T47D (cell line): ENCODE measurements at regions not wholly inside any gene's neighbourhood (a gene's known extent, or its start where the extent isn't known, plus 50 kb on each side); places are given as distances from the start of the nearest gene placed in this dataset.
A peak's percentile ranks its signal among the peaks of the same experiment; 100 is the strongest.

Experiments
- DNase-seq, 2 experiments: peaks; one replicate each; pipeline versions ENCODE4 v3.0.0 to v3.0.0-alpha.2; 2011 to 2012; ENCODE audit warnings: low read depth in 1 of 2, low spot score in 1 of 2
- JUND ChIP-seq: IDR thresholded peaks from 2 replicates; pipeline ENCODE4 v1.6.1; 2012; ENCODE audit warnings: low read depth
- in situ Hi-C: cut with HindIII; loops from 2 replicates; pipeline ENCODE4 v1.10.0; 2016; ENCODE audit warnings: low sequenced_read_pairs, low pct_unique_long_range_greater_than_20kb

DNA sequence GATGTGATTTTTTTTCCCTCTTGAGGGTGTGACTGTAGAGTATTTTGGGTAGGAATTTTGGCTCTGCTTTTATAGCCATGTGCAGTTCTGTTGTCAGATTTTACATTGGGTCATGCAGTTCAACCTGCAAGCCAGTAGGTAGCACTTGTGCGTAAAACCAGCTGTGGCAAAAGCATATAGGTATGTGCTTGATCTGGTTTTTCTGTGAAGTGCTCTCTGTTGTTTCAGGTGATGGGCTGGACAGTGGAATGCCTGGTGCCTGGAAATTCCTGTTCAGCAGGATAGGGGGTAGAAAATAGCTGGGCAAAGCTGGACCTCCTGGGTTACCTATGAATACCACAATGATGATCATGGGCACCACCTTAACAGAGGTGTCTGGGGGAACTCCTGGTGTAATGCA is 584.2 kb upstream of the PCDH10 start:
- no peak for TF ChIP-seq JUND
- in situ Hi-C loops = no loop called here
- peak in 1 of 2 experiments; percentile 28 for DNase-seq

DNA sequence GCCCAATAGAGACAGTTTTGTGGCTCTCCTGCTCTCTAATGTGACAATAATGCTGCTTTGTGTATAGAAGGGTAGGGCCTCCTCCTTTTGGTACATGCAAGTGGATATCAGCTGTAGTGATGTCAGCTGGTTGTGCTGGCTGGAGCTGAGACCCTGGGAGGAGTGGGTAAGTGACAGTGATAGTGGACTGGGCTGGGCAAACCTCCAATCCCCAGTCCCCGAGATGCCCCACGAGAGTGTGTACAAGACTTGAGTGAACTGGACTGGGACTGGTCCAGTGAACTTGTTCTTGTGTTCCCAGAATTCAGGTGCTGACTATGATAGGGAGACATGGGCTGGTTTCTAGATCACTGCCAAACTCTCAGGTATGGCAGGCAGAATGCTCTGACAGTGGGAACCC is 583.6 kb upstream of the PCDH10 start:
- no peak for TF ChIP-seq JUND
- in situ Hi-C loops = no loop called here
- no peak for DNase-seq

DNA sequence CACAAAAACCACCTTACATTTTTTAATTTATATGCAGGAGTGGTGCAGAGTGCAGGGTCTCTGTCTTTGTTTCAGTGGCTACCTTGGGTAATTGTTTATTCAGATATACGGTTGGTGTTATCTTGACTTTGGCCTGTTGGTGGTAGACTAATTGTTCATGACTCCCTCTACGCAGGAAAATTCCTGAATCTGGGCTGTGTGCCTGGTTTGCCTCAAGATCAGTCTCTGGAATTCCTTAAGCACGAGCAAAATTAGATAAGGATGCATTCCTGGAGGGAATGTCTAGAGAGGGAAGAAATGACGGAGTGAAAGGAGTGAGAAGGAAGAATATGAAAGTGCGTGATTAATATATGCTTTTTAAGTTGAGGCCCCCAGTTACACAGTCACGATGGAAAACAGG is 576.9 kb upstream of the PCDH10 start:
- no peak for TF ChIP-seq JUND

DNA sequence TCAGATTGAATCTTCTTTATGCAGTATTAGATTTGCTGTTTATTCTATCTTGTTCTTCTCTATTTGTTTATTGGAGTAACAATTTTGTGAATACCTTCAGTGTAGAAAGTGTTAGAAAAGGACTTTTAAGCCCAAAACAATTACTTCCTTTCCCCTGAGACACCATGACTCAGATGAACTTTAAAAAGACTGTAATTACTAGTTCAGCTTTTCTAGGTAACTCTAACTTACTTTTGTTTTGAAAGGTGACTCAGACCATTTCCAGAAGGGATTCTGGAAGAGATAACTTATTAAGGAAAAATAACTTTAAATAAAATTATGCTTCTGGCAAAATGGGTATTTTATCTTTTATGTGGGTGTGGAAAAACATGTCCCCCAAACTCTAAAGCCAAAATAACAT is 561.5 kb upstream of the PCDH10 start:
- no peak for DNase-seq
- TF ChIP-seq JUND = no peak
- in situ Hi-C loops = no loop called here

More for the DNA sequence above, 576.9 kb upstream of the PCDH10 start:
- in situ Hi-C loops = no loop called here
- no peak for DNase-seq

DNA sequence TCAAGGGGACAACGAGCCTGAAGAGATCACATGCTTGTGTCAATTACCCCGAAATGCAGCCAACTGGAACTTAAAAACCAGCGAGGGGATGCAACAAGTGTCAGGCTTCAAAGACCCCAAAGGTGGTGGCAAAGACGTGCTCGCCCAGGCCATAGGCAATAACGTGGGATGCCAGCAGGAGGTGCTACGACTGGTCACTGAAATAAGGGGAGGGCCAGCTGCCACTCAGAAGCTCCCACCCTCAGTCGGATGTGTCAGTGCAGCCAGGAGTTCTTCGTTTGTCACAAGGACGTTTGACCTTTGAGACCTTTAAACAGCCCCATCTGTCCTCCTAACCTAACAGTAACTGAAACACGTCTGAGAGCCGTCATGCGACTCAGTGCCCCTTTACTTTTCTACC is 556.8 kb upstream of the PCDH10 start:
- no peak for TF ChIP-seq JUND
- in situ Hi-C loops = no loop called here
- no peak for DNase-seq

DNA sequence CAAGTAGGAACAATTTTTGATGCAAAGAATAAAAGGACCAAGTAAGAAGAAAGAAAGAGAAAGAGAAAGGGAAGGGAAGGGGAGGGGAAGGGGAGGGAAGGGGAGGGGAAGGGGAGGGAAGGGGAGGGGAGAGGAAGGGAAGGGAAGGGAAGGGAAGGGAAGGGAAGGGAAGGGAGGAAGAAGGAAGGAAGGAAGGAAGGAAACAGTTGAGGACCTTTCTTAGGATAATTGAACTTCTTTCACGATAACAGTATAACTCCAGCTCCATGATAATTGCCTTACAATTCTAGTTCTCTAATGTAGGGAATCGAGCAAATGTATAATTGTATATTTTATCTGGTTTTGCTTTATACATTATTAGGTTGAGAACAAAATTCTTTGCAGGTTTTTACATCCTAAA is 556.2 kb upstream of the PCDH10 start:
- no peak for TF ChIP-seq JUND
- DNase-seq = no peak
- in situ Hi-C loops = no loop called here

DNA sequence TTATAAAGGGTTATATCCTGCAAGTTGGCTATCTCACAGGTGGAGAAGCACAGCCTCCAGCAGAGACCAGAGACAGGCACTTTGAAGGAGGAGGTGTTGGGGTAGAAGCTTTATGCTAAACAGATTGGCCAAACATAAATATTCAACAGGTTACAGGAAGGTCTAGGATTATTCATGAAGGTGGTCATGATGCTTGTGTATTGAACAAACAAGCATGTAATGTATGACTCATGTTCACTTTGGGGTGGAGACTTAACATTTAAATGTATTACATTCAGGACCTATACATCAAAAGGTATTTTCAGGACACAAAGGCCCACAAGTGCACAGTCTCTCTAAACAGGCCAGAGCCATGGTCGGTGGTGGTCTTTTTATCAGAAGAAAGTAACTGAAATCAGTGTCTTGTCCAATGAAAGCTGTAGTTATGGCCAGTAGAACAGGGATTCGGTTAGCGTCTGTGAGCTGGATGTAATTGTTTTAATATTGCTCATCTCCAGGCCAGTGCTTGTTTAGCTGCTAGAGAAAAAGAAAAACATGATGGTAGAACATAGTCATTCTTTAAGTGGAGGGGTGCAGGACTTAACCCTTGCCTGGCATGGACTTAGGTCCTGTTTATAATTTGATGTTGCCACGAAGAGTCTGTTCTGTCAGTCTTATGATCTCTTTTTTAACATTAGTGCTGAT is 555.2 kb upstream of the PCDH10 start:
- no peak for DNase-seq
- in situ Hi-C loops = no loop called here
- no peak for TF ChIP-seq JUND

DNA sequence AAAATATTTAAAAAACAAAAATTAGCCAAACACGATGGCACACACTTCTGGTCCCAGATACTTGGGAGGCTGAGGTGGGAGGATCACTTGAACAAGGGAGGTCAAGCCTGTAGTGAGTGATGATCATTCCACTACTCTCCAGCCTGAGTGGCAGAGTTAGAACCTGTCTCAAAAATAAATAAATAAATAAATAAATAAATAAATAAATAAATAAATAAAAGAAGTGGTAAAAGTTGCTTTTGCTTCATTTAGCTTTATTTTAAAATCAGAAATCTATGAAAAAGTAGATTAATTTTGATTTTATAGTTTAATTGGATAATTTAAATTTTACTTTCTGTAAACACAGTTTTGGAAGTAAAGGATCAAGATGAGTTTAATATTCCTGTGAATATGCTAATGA is 552.9 kb upstream of the PCDH10 start:
- no peak for DNase-seq
- in situ Hi-C loops = no loop called here
- TF ChIP-seq JUND = no peak

DNA sequence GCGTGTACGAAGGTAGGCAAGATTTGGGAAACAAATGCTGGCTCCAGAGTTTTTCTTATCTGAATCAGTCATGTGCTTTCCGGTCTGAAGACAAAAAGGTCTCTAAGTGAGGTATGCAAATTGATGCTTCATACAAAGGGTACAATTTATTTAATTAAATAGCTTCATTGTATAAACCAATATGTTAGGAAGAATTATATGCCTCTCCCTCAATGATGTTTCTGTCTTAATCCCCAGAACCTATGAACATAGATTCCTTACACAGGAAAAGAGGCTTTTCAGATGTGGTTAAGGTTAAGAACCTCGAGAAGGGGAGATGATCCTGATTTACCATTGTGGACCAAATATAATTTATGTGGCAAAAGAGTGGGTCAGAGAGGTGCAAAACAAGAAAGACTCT is 543.5 kb upstream of the PCDH10 start:
- TF ChIP-seq JUND = no peak
- DNase-seq = no peak
- in situ Hi-C loops = no loop called here

DNA sequence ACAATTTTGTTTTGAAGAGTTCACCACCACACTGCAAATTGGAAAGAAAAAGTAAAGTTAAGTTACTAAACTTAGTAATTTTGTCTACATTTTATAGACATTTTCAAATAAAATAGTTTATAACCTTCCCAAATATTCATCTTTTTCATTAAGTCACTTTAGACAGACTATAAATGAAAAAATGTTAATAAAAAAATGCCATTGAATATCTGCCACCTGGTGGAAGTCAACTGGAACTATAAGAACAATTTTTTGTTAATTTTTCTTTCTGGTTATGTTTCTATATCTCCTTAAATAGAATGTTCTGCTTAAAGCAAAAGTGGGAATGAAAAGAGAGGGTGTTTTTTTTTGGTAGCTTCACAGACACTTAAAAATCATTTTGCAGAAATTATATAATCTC is 534.4 kb upstream of the PCDH10 start:
- no peak for DNase-seq
- TF ChIP-seq JUND = no peak
- in situ Hi-C loops = no loop called here

DNA sequence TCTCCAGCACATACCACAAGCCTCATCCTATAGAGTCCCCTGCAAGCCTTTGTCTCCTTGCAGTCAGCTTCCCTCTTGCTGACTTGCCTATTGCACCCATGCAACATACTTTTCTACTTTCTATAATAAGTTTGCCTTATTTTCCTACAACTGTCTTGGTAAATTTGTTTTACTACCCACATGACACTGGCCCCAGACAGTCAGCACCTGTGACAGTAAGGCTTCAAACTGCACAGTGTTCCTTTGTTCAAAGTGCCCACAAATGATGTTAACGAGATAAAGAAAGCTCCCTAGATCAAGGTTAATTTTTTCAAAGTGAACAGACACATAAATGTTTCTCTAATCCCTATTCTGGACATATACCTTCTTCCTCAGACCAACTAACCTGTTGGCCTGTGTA is 529.1 kb upstream of the PCDH10 start:
- TF ChIP-seq JUND = no peak
- DNase-seq = no peak
- in situ Hi-C loops = no loop called here

DNA sequence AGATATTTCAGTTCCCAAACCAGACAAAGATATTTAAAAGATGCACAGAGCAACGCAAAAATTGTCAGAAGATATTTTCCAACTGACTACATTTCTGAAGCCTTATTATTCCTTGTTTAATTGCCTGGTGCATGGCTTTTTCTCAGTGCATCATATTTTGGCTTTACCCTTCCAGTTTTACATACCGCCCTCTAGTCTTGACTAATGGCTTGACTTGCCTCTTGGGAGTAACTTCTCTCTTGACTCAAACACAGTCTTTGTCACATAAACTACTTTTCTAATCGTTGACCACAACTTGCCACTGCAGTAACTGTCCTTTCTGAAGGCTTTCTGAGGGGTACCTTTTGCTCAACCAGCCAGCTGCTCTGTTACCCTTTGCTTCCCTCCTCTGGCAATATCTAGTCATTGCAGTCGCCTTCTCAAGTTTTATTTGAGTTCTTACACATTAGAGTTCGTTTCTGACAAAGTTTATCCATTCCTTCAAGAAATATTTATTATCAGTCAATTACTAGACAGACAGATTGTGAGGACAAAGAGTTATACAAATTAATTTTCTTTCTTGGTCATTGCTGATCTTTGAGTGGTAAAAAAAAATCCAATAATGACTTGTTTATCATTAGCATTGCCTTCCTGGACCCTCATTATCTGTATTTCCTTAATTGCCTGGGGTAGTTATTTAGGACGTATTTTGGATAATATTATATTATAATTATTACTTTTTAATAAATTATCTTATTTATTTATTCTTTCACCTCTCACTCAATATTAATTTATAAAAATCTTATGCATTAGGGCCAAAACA is 506.9 kb upstream of the PCDH10 start:
- in situ Hi-C loops = no loop called here
- TF ChIP-seq JUND = no peak
- DNase-seq = peak; percentile 22 to 62

DNA sequence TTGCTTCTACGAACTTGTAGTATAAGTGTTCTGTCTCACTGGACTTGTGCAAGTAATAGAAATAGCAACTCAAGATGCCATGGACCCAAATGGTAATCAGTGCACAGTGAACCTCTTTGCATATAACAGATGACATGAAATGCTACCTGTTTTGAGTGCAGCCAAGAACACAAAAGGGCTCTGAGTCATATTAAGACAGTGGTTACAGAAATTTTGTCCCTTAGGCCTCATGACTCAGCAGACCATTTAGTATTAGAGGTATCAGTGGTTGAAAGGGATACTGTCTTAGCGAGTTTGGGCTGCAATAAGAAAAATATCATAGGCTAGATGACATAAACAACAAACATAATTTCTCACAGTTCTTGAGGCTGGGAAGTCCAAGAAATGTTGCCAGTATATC is 502.9 kb upstream of the PCDH10 start:
- no peak for TF ChIP-seq JUND
- DNase-seq = no peak
- in situ Hi-C loops = no loop called here

DNA sequence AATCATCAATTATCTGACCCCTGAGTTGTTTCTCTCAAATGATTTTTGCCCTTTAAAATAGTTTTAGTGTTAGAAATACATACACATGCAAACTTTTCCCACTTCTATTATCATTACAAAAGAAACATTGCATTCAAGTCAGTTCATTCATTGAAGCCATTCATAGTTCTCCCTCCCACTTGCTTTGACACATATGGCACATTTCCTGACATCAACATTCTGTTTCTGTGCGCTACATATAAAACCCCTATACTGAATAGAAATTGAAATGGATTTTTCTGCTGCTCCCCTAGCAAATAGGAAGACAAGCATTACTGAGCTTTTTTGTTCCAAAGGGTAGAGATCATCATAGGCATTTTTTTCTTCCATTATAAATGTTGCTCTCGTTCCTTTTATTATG is 497.9 kb upstream of the PCDH10 start:
- in situ Hi-C loops = no loop called here
- TF ChIP-seq JUND = no peak
- DNase-seq = no peak
